Ovary (tissue), 7 donors: ENCODE measurements at regions not wholly inside any gene's neighbourhood (a gene's known extent, or its start where the extent isn't known, plus 50 kb on each side); places are given as distances from the start of the nearest gene placed in this dataset.

Experiments
- DNase-seq, 5 donors: peaks; one replicate each; pipeline ENCODE4 v3.0.0-alpha.2; 2019 to 2020
- H3K27ac ChIP-seq, 2 donors: fragments of 200-600 bp; one replicate each; pipeline versions ENCODE4 v1.5.1 to v1.8.0; 2019 to 2022
- H3K27me3 ChIP-seq: fragments of 200-600 bp; one replicate; pipeline ENCODE4 v1.8.0; 2022
- H3K36me3 ChIP-seq: fragments of 200-600 bp; sonication (generic); one replicate; pipeline ENCODE4 v1.5.1; 2019
- H3K4me1 ChIP-seq: one replicate; pipeline ENCODE4 v1.8.1; 2013; ENCODE audit warnings: mild to moderate bottlenecking, moderate library complexity; ENCODE audit not compliant: insufficient read depth
- H3K4me3 ChIP-seq: fragments of 200-600 bp; sonication (generic); one replicate; pipeline ENCODE4 v1.5.1; 2017
- H3K9me3 ChIP-seq, 2 donors: fragments of 200-600 bp in 1 of 2; sonication (generic) in 1 of 2; one replicate each; pipeline versions ENCODE4 v1.5.1 to v1.8.1; 2013 to 2019; ENCODE audit warnings: mild to moderate bottlenecking in 1 of 2, moderate library complexity in 1 of 2
- EP300 ChIP-seq: sonication (generic); formaldehyde crosslinking; IDR thresholded peaks from one replicate; pipeline ENCODE4 v1.6.1; 2017; ENCODE audit warnings: antibody characterized with exemption
- POLR2A ChIP-seq: fragments of 450-650 bp; IDR thresholded peaks from one replicate; pipeline ENCODE4 v1.6.1; 2017; ENCODE audit warnings: antibody characterized with exemption, mild to moderate bottlenecking, moderate library complexity
- WGBS, 3 donors: extraction: QIAGEN DNeasy Blood & Tissue Kit in 1 of 3; methylation state at CpG; one replicate each; pipeline versions ENCODE4 v1.1.5 to v1.1.7; 2013 to 2017; 5-methylcytosine and 5-hydroxymethylcytosine counted together
- intact Hi-C, 4 donors: fragments of 100-400 bp; cut with DNase I; formaldehyde crosslinking; loops; one replicate each; pipeline versions ENCODE4 v1.11.0 to v1.15.1; 2022 to 2023
- TF ChIP-seq, protein P1 (sequence below), 3 donors: fragments of 450-650 bp in 2 of 3; fragments of 200-600 bp in 1 of 3; IDR thresholded peaks; one replicate each; pipeline versions ENCODE4 v1.5.1 to v1.8.0; 2016 to 2022; ENCODE audit warnings: antibody characterized with exemption in 3 of 3, mild to moderate bottlenecking in 1 of 3
- donor health status: DM: no; HTN: no; CAD: no; lungs with moderate emphysema.
- donor health status: DM: no; HTN: no; CAD: no.
- donor health status: Bipolar disorder and iron deficiency.
- donor health status: DM: no; HTN: no; CAD: no.
- donor health status: DM: yes; HTN: yes; CAD: no.

GRCh38 chr1:5809207-5809788 lies 182.9 kb downstream of the NPHP4 start:
- no peak overlapping the region for H3K4me3 ChIP-seq
- H3K27me3 ChIP-seq = no peaks in the 10 kb centered on the region
- H3K27ac ChIP-seq = no peak overlapping the region
- WGBS, 3 donors = 87 to 94% (median 89%) methylated on average over 9 of the region's 9 CpGs
- intact Hi-C loops = no loop called here
- no peak for DNase-seq
- no peaks in the 10 kb centered on the region for H3K36me3 ChIP-seq
- TF ChIP-seq, protein P1, sequence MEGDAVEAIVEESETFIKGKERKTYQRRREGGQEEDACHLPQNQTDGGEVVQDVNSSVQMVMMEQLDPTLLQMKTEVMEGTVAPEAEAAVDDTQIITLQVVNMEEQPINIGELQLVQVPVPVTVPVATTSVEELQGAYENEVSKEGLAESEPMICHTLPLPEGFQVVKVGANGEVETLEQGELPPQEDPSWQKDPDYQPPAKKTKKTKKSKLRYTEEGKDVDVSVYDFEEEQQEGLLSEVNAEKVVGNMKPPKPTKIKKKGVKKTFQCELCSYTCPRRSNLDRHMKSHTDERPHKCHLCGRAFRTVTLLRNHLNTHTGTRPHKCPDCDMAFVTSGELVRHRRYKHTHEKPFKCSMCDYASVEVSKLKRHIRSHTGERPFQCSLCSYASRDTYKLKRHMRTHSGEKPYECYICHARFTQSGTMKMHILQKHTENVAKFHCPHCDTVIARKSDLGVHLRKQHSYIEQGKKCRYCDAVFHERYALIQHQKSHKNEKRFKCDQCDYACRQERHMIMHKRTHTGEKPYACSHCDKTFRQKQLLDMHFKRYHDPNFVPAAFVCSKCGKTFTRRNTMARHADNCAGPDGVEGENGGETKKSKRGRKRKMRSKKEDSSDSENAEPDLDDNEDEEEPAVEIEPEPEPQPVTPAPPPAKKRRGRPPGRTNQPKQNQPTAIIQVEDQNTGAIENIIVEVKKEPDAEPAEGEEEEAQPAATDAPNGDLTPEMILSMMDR (IDR thresholded peaks at IDR 0.05) = no peak
- TF ChIP-seq EP300 = no peak
- TF ChIP-seq POLR2A = no peak
- no peaks in the 10 kb centered on the region for H3K9me3 ChIP-seq
- H3K4me1 ChIP-seq = no peaks in the 10 kb centered on the region

GRCh38 chr1:5803851-5804250 lies 188.4 kb downstream of the NPHP4 start:
- Histone ChIP-seq H3K27ac (no peak overlapping the region), H3K4me3 (no peak overlapping the region), H3K27me3 (no peaks in the 10 kb centered on the region), H3K4me1 (no peaks in the 10 kb centered on the region), H3K9me3 (no peaks in the 10 kb centered on the region), H3K36me3 (no peaks in the 10 kb centered on the region)
- no peak for DNase-seq
- TF ChIP-seq EP300 (no peak), POLR2A (no peak)
- TF ChIP-seq, protein P1 (IDR thresholded peaks at IDR 0.05) = no peak
- intact Hi-C loops = no loop called here

- Histone ChIP-seq H3K27me3 (no peaks in the 10 kb centered on the region), H3K4me1 (no peaks in the 10 kb centered on the region), H3K27ac (no peak overlapping the region), H3K9me3 (no peaks in the 10 kb centered on the region), H3K36me3 (no peaks in the 10 kb centered on the region), H3K4me3 (no peak overlapping the region)
- WGBS, 3 donors = 83 to 92% (median 87%) methylated on average over 1 of the region's 1 CpG
- intact Hi-C loops = no loop called here
- TF ChIP-seq POLR2A (no peak), EP300 (no peak)
- TF ChIP-seq, protein P1 (IDR thresholded peaks at IDR 0.05) = no peak
- DNase-seq = no peak
Observed at GRCh38 chr1:5802606-5803005, 189.6 kb downstream of the NPHP4 start.

GRCh38 chr1:5798904-5799303 lies 193.3 kb downstream of the NPHP4 start:
- no peak for TF ChIP-seq POLR2A
- TF ChIP-seq, protein P1 (IDR thresholded peaks at IDR 0.05) = no peak
- no peak for TF ChIP-seq EP300
- no peak for DNase-seq
- no peaks in the 10 kb centered on the region for H3K27me3 ChIP-seq
- intact Hi-C loops = no loop called here
- H3K4me3 ChIP-seq = no peak overlapping the region
- H3K9me3 ChIP-seq = no peaks in the 10 kb centered on the region
- 86 to 95% (median 94%) methylated on average over 7 of the region's 7 CpGs for WGBS, 3 donors
- no peak overlapping the region for H3K27ac ChIP-seq
- H3K4me1 ChIP-seq = no peaks in the 10 kb centered on the region
- no peaks in the 10 kb centered on the region for H3K36me3 ChIP-seq
